H1 (cell line): ENCODE measurements at regions not wholly inside any gene's neighbourhood (a gene's known extent, or its start where the extent isn't known, plus 50 kb on each side); places are given as distances from the start of the nearest gene placed in this dataset.

Source experiments
- CTCF ChIA-PET: fragments of 300-600 bp; sonication (Branson Sonifier 250); formaldehyde crosslinking; loops from one replicate; lab custom pipeline; 2021; ENCODE audit not compliant: partially characterized antibody; lab: Charles Lee
- POLR2A ChIA-PET: fragments of 300-600 bp; sonication (Branson Sonifier 250); formaldehyde crosslinking; loops from one replicate; lab custom pipeline; 2021; ENCODE audit warnings: inconsistent platforms; ENCODE audit not compliant: partially characterized antibody; lab: Charles Lee
- DNase-seq, 2 experiments: peaks; one replicate each; pipeline versions ENCODE4 v3.0.0 to v3.0.0-alpha.2; 2010 to 2022; ENCODE audit warnings: low spot score in 2 of 2, low read depth in 1 of 2, mixed read lengths in 1 of 2
- FAIRE-seq: peaks from 2 replicates; lab custom pipeline; 2011; peaks lifted over from hg19 to GRCh38; lab: Jason Lieb, UNC
- H2AFZ ChIP-seq: 2 replicates; pipeline ENCODE4 v1.8.1; 2012; ENCODE audit warnings: low read length, inconsistent platforms
- H2AK5ac ChIP-seq: 2 replicates; pipeline ENCODE4 v1.6.1; 2013; ENCODE audit warnings: low read depth, low read length
- H2BK120ac ChIP-seq: replicated peaks from 2 replicates; pipeline ENCODE3; 2013; ENCODE audit warnings: low read depth, low read length, inconsistent platforms
- H2BK12ac ChIP-seq: 2 replicates; pipeline ENCODE4 v1.6.1; 2013; ENCODE audit warnings: low read depth, low read length
- H2BK15ac ChIP-seq: 2 replicates; pipeline ENCODE4 v1.6.1; 2013; ENCODE audit warnings: low read length
- H2BK20ac ChIP-seq: 2 replicates; pipeline ENCODE4 v1.6.1; 2013; ENCODE audit warnings: low read length
- H2BK5ac ChIP-seq: 2 replicates; pipeline ENCODE4 v1.6.1; 2013; ENCODE audit warnings: low read depth, low read length
- H3K14ac ChIP-seq: 2 replicates; pipeline ENCODE4 v1.6.1; 2013; ENCODE audit warnings: inconsistent platforms; ENCODE audit not compliant: insufficient read length
- H3K18ac ChIP-seq: 2 replicates; pipeline ENCODE4 v1.6.1; 2013; ENCODE audit warnings: low read length; ENCODE audit errors: extremely low read depth
- H3K23ac ChIP-seq: 2 replicates; pipeline ENCODE4 v1.6.1; 2013; ENCODE audit warnings: inconsistent platforms; ENCODE audit not compliant: insufficient read length
- H3K23me2 ChIP-seq: 2 replicates; pipeline ENCODE4 v1.6.1; 2013; ENCODE audit warnings: low read depth, low read length
- H3K27ac ChIP-seq: 2 replicates; pipeline ENCODE4 v1.6.1; 2011; ENCODE audit warnings: low read depth, low read length, inconsistent platforms
- H3K27me3 ChIP-seq, 4 experiments: replicated peaks in 1 of 4; 1 replicate in 1 of 4; 2 replicates in 3 of 4; pipeline versions ENCODE4 v1.6.1 to v1.8.1; 2011 to 2013; ENCODE audit warnings: low read length in 3 of 4, mild to moderate bottlenecking in 3 of 4, inconsistent platforms in 2 of 4, mixed read lengths in 2 of 4, moderate library complexity in 1 of 4; ENCODE audit not compliant: control insufficient read depth in 3 of 4, insufficient read depth in 3 of 4; ENCODE audit errors: extremely low read depth in 1 of 4
- H3K36me3 ChIP-seq, 4 experiments: 2 replicates each; pipeline versions ENCODE4 v1.6.1 to v1.8.1; 2011 to 2013; ENCODE audit warnings: mild to moderate bottlenecking in 4 of 4, low read length in 3 of 4, moderate library complexity in 2 of 4, control low read depth in 1 of 4, inconsistent platforms in 1 of 4; ENCODE audit not compliant: insufficient read depth in 4 of 4, control insufficient read depth in 2 of 4
- H3K4ac ChIP-seq: replicated peaks from 2 replicates; pipeline ENCODE3; 2013; ENCODE audit warnings: low read length, low read depth, mixed read lengths, inconsistent platforms; ENCODE audit not compliant: insufficient read length
- H3K4me1 ChIP-seq, 4 experiments: replicated peaks in 1 of 4; 1 replicate in 1 of 4; 2 replicates in 3 of 4; pipeline versions ENCODE4 v1.6.1 to v1.8.1; 2011 to 2013; ENCODE audit warnings: low read length in 3 of 4, inconsistent platforms in 2 of 4, mixed read lengths in 1 of 4; ENCODE audit not compliant: insufficient read depth in 4 of 4, control insufficient read depth in 3 of 4
- H3K4me2 ChIP-seq, 2 experiments: 2 replicates each; pipeline versions ENCODE4 v1.6.1 to v1.8.1; 2011 to 2013; ENCODE audit warnings: low read depth in 2 of 2, low read length in 2 of 2, control low read depth in 1 of 2, inconsistent platforms in 1 of 2, mild to moderate bottlenecking in 1 of 2; ENCODE audit not compliant: insufficient read depth in 1 of 2
- H3K4me3 ChIP-seq, 4 experiments: fragments of 200-600, 300-600 bp in 1 of 4; sonication (generic), shearing (Covaris generic), sonication (Bioruptor Twin) in 1 of 4; 2 replicates each; pipeline versions ENCODE4 v1.5.1 to v1.8.1; 2011 to 2016; ENCODE audit warnings: low read length in 4 of 4, low read depth in 3 of 4, control low read depth in 2 of 4, inconsistent platforms in 2 of 4, mild to moderate bottlenecking in 2 of 4, mixed read lengths in 1 of 4, moderate library complexity in 1 of 4; ENCODE audit not compliant: insufficient read depth in 2 of 4; ENCODE audit errors: extremely low read depth in 1 of 4
- H3K56ac ChIP-seq: replicated peaks from 2 replicates; pipeline ENCODE3; 2013; ENCODE audit warnings: low read depth, mild to moderate bottlenecking, mixed read lengths, low read length, inconsistent platforms; ENCODE audit not compliant: insufficient read length
- H3K79me1 ChIP-seq: 2 replicates; pipeline ENCODE4 v1.6.1; 2013; ENCODE audit warnings: low read depth, low read length, control low read depth
- H3K79me2 ChIP-seq, 2 experiments: 2 replicates each; pipeline versions ENCODE4 v1.6.1 to v1.8.1; 2012 to 2013; ENCODE audit warnings: low read length in 2 of 2, mild to moderate bottlenecking in 2 of 2, inconsistent platforms in 1 of 2; ENCODE audit not compliant: insufficient read depth in 2 of 2, control insufficient read depth in 1 of 2
- H3K9ac ChIP-seq, 4 experiments: replicated peaks in 1 of 4; 1 replicate in 1 of 4; 2 replicates in 3 of 4; pipeline versions ENCODE4 v1.6.1 to v1.8.1; 2011 to 2013; ENCODE audit warnings: low read depth in 3 of 4, low read length in 3 of 4, control low read depth in 2 of 4, mild to moderate bottlenecking in 2 of 4, moderate library complexity in 2 of 4, inconsistent platforms in 1 of 4; ENCODE audit errors: extremely low read depth in 1 of 4
- H3K9me3 ChIP-seq, 2 experiments: 2 replicates each; pipeline versions ENCODE4 v1.6.1 to v1.8.1; 2012 to 2013; ENCODE audit warnings: mild to moderate bottlenecking in 2 of 2, moderate library complexity in 2 of 2, control low read depth in 1 of 2, inconsistent platforms in 1 of 2, low read depth in 1 of 2, low read length in 1 of 2, mixed read lengths in 1 of 2; ENCODE audit not compliant: insufficient read depth in 2 of 2
- H4K20me1 ChIP-seq, 2 experiments: replicated peaks in 1 of 2; 2 replicates each; pipeline versions ENCODE3 to v1.8.1; 2011 to 2013; ENCODE audit warnings: inconsistent platforms in 2 of 2, low read length in 2 of 2, mild to moderate bottlenecking in 1 of 2; ENCODE audit not compliant: insufficient read depth in 2 of 2, control insufficient read depth in 1 of 2
- H4K5ac ChIP-seq: 2 replicates; pipeline ENCODE4 v1.6.1; 2013; ENCODE audit warnings: low read length, low read depth, mixed read lengths, inconsistent platforms; ENCODE audit not compliant: insufficient read length
- H4K8ac ChIP-seq: 2 replicates; pipeline ENCODE4 v1.8.0; 2013; ENCODE audit warnings: mild to moderate bottlenecking, moderate library complexity, low read length, inconsistent platforms; ENCODE audit not compliant: insufficient read depth; ENCODE audit errors: extremely low read depth
- H4K91ac ChIP-seq: replicated peaks from 2 replicates; pipeline ENCODE3; 2013; ENCODE audit warnings: low read length, mixed read lengths, inconsistent platforms; ENCODE audit not compliant: insufficient read length
- MAFK ChIP-seq: IDR thresholded peaks from 2 replicates; pipeline ENCODE4 v1.6.1; 2012; ENCODE audit warnings: low read depth, mild to moderate bottlenecking, improper control_type of control experiment, low read length
- SP4 ChIP-seq: IDR thresholded peaks from 2 replicates; pipeline ENCODE4 v1.6.1; 2012; ENCODE audit warnings: low read length, inconsistent platforms
- WGBS, 2 experiments: shearing (Covaris generic) in 1 of 2; methylation state at CpG; one replicate each; pipeline versions ENCODE4 v1.1.6 to v1.1.7; 2013 to 2015; ENCODE audit warnings: low lambda C conversion rate in 2 of 2, mixed read lengths in 2 of 2, inconsistent platforms in 1 of 2, low coverage in 1 of 2, missing lambda C conversion rate in 1 of 2; ENCODE audit not compliant: insufficient replicate concordance in 2 of 2, insufficient coverage in 1 of 2, insufficient read length in 1 of 2; ENCODE audit errors: extremely low coverage in 1 of 2, missing lambda C conversion rate in 1 of 2; 5-methylcytosine and 5-hydroxymethylcytosine counted together

DNA sequence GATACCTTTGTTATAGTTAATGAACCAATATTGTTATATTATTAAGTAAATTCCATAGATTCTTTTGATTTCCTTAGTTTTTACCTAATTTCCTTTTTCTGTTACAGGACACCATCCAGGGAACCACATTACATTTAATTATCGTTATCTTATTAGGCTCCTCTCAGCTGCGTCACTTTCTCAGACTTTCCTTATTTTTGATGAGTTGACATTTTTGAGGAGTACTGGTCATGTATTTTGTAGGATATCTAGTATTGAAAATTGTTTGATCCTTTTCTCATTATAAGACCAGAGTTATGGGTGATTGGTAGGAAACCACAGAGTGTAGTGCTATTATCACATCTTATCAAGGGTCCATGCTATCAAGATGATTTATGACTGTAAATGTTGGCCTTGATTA, 319.7 kb downstream of the NKX6-1 start:
- Histone ChIP-seq H3K4ac (no peak overlapping the region), H2AK5ac (no peak overlapping the region), H3K23me2 (no peaks in the 10 kb centered on the region), H4K8ac (no peak overlapping the region), H2BK5ac (no peak overlapping the region), H4K5ac (no peak overlapping the region), H4K91ac (no peak overlapping the region), H3K23ac (no peak overlapping the region), H3K4me2 (no peak overlapping the region), H3K27me3 (no peaks in the 10 kb centered on the region; a peak in 1 of 7 replicates), H3K79me1 (no peaks in the 10 kb centered on the region), H3K27ac (no peak overlapping the region), H2BK15ac (no peak overlapping the region), H3K79me2 (no peaks in the 10 kb centered on the region), H2BK120ac (no peak overlapping the region), H3K18ac (no peak overlapping the region), H2AFZ (no peak overlapping the region), H2BK12ac (no peak overlapping the region), H3K4me3 (no peak overlapping the region), H3K36me3 (no peaks in the 10 kb centered on the region), H2BK20ac (no peak overlapping the region), H3K9me3 (no peaks in the 10 kb centered on the region), H3K14ac (no peak overlapping the region), H3K4me1 (no peaks in the 10 kb centered on the region), H4K20me1 (no peaks in the 10 kb centered on the region), H3K9ac (no peak overlapping the region), H3K56ac (no peak overlapping the region)
- 97% methylated on average over 2 of the region's 2 CpGs; no CpG with 5 or more reads in 1 of the 2 experiments for WGBS, 2 experiments
- CTCF ChIA-PET, result interaction anchor here (1.0 to 1.5 kb wide), 3 partner anchors 10 to 12 kb away, joined by 3 to 6 read pairs (median 5); no protein-coding TSS in a partner anchor
- TF ChIP-seq SP4 (no peak), MAFK (peak; percentile 84)
- FAIRE-seq, result no peak
- no peak for DNase-seq
- POLR2A ChIA-PET, result no interaction called here
